ENCODE measurements at regions not wholly inside any gene's neighbourhood (a gene's known extent, or its start where the extent isn't known, plus 50 kb on each side); places are given as distances from the start of the nearest gene placed in this dataset.

DNA sequence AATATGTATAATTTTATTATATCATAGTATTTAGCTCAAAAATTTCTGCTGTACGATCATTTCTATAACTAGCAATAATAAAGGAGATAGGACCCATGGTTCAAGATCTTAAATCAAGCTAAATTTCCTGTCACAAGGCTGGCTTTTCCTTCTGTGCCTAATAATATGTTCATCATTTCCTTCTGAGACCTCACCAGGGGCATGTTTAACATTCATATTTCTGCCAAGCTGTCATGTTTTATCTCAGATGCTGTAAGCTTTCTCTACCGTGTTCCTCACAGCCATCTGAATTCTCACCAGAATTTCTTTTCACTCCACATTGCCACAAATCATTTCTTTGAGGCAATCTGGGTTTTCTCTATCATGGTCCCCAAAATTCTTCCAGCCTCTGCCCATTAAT, 482.3 kb upstream of the SGCG start:
- no peak overlapping the region for H3K4me3 ChIP-seq (ENCODE audit: low read length)
- H3K27me3 ChIP-seq (ENCODE audit: insufficient read depth, low read length), result no peaks in the 10 kb centered on the region
- H3K9me3 ChIP-seq (ENCODE audit: low read length), result no peaks in the 10 kb centered on the region
- no peaks in the 10 kb centered on the region for H3K36me3 ChIP-seq (ENCODE audit: insufficient read depth, low read length)
- no peaks in the 10 kb centered on the region for H3K4me1 ChIP-seq (ENCODE audit: insufficient read depth, low read length)
- H2AFZ ChIP-seq (ENCODE audit: low read depth, low read length), result no peak overlapping the region

DNA sequence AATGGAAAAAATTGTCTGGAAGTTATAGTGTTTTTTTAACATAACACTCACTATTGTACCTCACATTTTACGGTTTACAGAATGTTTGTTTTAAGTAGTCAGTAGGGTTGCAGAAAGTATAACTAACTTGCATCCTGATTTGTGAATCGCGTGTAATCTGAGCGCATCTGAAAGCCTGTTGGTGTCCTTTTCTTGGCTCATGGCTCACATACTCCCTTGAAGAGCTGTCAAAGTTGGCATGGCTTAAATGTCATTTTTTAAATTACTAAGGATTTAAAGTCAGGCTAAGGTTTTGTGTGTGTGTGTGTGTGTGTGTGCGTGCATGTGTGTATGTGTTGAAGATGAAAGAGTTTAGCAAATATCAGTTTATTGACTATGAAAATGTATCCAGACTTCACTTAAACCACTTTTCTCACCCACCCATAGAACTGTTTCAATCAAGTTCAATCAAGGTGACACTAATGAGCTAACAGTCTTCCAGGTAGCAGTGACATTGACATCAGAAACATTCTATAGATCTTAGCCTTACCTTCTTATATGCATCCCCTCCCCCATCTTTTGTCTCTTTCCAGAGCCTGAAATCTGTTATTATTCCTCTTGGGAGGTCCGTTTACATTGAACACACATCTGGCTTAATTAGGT, 480.4 kb upstream of the SGCG start:
- no peak overlapping the region for H3K4me3 ChIP-seq (ENCODE audit: low read length)
- H3K9me3 ChIP-seq (ENCODE audit: low read length), result no peaks in the 10 kb centered on the region
- H3K36me3 ChIP-seq (ENCODE audit: insufficient read depth, low read length), result no peaks in the 10 kb centered on the region
- H3K27me3 ChIP-seq (ENCODE audit: insufficient read depth, low read length), result no peaks in the 10 kb centered on the region
- no peak overlapping the region for H2AFZ ChIP-seq (ENCODE audit: low read depth, low read length)
- no peaks in the 10 kb centered on the region for H3K4me1 ChIP-seq (ENCODE audit: insufficient read depth, low read length)

DNA sequence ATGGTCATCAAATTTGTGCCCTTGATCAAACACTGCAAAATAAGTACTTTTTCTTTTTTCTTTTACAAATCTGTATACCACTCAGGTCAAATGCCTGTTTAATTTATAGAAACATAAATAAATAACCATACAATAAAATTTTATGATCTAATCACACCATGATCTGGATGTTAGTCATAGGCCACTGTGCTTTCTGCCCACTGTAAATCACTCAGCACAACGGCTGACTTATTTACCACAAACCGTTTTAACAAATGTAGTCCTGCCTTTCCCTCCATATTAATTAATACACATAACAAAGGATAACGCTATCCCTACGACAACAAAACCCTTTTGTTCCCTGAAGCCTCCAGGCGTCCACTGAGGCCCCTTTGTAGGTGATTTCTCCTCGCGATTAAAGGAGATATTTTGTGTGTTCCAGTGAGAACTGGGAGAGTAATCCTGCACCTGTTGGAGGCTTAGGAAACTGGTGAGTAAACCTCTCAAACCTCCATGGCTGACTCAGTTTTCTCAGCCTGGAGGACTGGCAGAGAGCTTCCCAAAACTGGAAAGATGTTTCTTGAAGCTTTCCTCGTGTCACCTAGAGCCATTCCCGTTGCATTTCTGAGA, 477.1 kb upstream of the SGCG start:
- Histone ChIP-seq H3K4me3 (ENCODE audit: low read length) (no peak overlapping the region), H3K9me3 (ENCODE audit: low read length) (no peaks in the 10 kb centered on the region), H3K27me3 (ENCODE audit: insufficient read depth, low read length) (no peaks in the 10 kb centered on the region), H2AFZ (ENCODE audit: low read depth, low read length) (no peak overlapping the region), H3K4me1 (ENCODE audit: insufficient read depth, low read length) (no peaks in the 10 kb centered on the region), H3K36me3 (ENCODE audit: insufficient read depth, low read length) (no peaks in the 10 kb centered on the region)

DNA sequence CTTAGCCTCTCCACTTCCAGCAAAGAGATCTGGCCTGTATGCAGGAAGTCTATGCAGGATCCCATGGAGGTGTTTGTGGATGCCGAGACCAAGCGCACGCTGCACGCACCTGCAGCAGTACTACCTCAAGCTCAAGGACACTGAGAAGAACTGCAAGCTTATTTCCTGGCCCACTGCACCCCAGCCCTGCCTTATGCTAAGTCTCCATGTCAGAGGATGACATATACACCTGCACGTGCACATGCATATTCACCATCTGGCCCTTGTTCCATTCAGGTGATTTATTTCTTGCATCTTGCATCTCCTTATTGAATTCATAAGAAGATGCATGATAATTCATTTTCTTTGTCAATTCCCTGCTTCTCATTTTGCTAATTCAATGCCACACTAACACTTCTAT, 472.8 kb upstream of the SGCG start:
- Histone ChIP-seq H3K27me3 (ENCODE audit: insufficient read depth, low read length) (no peaks in the 10 kb centered on the region), H3K4me3 (ENCODE audit: low read length) (no peak overlapping the region), H3K9me3 (ENCODE audit: low read length) (no peaks in the 10 kb centered on the region), H3K4me1 (ENCODE audit: insufficient read depth, low read length) (no peaks in the 10 kb centered on the region), H2AFZ (ENCODE audit: low read depth, low read length) (no peak overlapping the region), H3K36me3 (ENCODE audit: insufficient read depth, low read length) (no peaks in the 10 kb centered on the region)

DNA sequence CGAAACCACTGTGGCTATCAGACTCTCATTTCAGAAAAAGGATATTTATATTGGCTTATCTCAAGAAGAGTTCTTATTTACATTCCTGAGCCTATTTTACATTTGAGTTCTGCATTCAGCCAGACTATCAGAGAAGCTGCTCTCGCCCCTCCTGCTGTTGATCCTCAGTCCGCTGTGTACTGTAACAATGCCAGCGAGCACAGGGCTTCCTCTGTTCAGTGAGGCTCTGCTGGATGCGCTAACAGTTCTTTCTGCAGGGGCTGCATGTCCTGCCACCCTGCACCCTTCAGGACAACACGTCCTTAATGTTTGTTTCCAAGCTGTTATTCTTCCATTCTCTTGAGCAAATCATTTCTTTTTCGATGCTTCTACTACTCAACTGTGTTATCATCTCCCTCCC, 463.7 kb upstream of the SGCG start:
- peaks cover 7% of the 10 kb centered on the region for H3K4me1 ChIP-seq (ENCODE audit: insufficient read depth, low read length)
- no peaks in the 10 kb centered on the region for H3K36me3 ChIP-seq (ENCODE audit: insufficient read depth, low read length)
- no peaks in the 10 kb centered on the region for H3K27me3 ChIP-seq (ENCODE audit: insufficient read depth, low read length)
- no peaks in the 10 kb centered on the region for H3K9me3 ChIP-seq (ENCODE audit: low read length)
- H2AFZ ChIP-seq (ENCODE audit: low read depth, low read length), result no peak overlapping the region
- H3K4me3 ChIP-seq (ENCODE audit: low read length), result no peak overlapping the region

DNA sequence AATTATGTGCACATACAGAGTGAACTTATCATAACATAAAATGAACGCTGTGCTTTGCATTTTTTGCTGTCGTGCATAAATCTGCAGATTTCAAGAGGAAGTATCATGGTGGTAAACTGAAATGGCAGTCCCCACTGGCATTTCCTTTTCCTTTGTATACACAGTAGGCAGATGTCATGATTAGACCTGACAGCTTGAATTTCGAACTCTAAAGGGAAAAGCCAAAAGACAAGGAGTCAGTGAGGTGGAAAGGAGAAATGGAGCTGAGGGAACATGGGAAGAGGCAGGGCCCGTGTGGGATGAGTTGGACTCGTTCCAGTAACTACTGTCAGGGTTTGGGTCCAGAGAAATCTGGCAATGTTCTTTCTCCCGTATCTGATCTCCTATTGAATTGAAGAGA, 454.1 kb upstream of the SGCG start:
- Histone ChIP-seq H3K4me3 (ENCODE audit: low read length) (no peak overlapping the region), H3K36me3 (ENCODE audit: insufficient read depth, low read length) (no peaks in the 10 kb centered on the region), H3K9me3 (ENCODE audit: low read length) (no peaks in the 10 kb centered on the region), H3K4me1 (ENCODE audit: insufficient read depth, low read length) (no peaks in the 10 kb centered on the region), H2AFZ (ENCODE audit: low read depth, low read length) (peak overlapping the region; percentile 76), H3K27me3 (ENCODE audit: insufficient read depth, low read length) (no peaks in the 10 kb centered on the region)

DNA sequence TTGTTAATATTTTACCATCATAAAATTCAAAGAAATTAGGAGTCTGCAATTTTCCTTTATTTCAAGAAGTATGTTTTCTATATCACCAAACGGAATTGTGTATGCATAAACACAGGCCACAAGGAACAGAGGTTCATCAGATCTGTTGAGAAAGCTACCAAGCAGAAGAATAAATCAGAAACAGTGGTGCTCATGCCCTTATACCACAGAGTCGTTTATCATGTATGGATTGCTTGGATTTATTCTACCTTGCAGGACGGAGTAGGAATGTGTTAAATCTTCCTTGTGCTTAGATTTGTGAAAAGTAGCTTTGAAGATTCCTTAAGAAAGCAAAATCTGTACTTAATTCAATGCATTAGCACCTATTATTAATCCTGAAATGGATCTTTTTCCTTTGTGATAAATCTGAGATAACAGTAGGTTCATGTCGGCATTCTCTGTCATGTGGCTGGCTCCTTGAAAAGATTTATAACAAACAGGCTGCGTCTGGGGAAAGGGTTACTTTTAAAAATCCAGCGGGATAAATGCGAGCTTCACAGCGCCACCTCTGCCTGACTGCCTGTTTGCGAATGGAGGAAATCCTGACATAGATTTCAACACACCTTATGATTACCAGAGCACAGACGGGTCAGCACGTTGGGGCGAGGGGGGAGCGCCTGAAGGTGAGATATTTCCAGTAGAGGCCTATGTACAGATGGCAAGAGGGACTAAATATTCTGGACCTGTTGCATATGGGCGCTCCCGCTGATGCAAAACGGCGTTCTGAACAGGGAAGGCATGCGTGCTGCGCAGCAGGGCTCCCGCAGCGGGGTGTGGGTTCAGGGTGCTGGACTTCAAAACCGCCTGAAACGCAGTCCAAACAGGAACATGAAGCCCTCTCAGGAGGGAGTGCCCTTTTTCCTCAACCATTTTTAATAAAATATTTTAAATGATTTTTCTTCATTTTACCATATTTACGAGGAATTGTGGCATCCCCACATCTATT, 445.5 kb upstream of the SGCG start:
- Histone ChIP-seq H3K36me3 (ENCODE audit: insufficient read depth, low read length) (no peaks in the 10 kb centered on the region), H3K4me3 (ENCODE audit: low read length) (no peak overlapping the region), H3K27me3 (ENCODE audit: insufficient read depth, low read length) (no peaks in the 10 kb centered on the region)

DNA sequence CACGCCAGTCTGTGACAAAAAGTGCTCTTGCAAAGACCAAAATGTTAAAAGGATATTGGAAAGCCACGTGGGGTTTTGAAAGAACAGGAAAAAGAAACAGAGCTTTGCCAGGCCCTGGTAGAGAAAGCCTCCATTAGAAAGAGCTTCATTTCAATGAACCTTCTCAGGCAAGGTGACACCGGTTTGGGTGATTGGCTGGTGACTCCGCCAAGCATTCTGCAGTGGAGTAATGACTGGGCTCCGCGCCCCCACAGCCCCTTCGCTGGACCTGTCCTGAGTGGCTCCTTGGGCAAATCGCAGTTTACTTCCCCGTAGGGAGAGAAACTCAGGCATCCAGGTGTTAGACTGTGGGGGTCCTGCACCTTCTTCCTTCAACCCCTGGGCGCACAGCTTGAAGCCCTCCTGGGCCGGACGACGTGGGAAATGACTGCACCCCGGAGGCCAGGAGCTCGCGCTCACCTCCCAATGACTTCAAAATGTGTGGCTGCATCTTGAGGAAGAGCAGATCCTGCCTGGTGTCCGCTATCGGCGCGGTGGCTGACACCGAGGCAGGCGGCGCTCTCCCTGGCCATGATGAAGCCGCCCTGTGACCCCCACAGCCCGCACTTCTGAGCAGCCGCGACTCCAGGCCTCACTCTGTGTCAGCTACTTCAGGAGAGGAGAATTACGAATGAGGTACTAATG, 444.6 kb upstream of the SGCG start:
- Histone ChIP-seq H3K9me3 (ENCODE audit: low read length) (no peaks in the 10 kb centered on the region), H3K27me3 (ENCODE audit: insufficient read depth, low read length) (no peaks in the 10 kb centered on the region), H3K4me3 (ENCODE audit: low read length) (no peak overlapping the region), H3K4me1 (ENCODE audit: insufficient read depth, low read length) (no peaks in the 10 kb centered on the region), H2AFZ (ENCODE audit: low read depth, low read length) (no peak overlapping the region), H3K36me3 (ENCODE audit: insufficient read depth, low read length) (no peaks in the 10 kb centered on the region)

More for the DNA sequence above, 445.5 kb upstream of the SGCG start:
- H3K4me1 ChIP-seq (ENCODE audit: insufficient read depth, low read length), result no peaks in the 10 kb centered on the region
- no peak overlapping the region for H2AFZ ChIP-seq (ENCODE audit: low read depth, low read length)
- H3K9me3 ChIP-seq (ENCODE audit: low read length), result no peaks in the 10 kb centered on the region

DNA sequence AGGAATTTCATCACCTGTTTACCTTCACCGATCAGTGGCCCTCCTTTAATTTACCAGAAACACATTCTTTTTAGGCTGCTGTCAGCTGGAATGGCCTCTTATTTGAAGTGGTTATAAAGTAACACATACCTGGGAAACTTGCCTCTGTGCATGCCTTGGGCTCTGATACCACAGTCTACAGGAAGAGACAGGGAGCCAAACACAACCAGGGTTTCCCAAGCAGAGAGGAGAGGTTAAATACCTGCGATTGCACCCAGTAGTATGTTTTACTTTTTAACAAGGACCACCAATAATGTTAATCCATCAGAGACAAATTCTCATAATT, 444.0 kb upstream of the SGCG start:
- Histone ChIP-seq H3K27me3 (ENCODE audit: insufficient read depth, low read length) (no peaks in the 10 kb centered on the region), H2AFZ (ENCODE audit: low read depth, low read length) (no peak overlapping the region), H3K4me3 (ENCODE audit: low read length) (no peak overlapping the region), H3K36me3 (ENCODE audit: insufficient read depth, low read length) (no peaks in the 10 kb centered on the region), H3K9me3 (ENCODE audit: low read length) (no peaks in the 10 kb centered on the region), H3K4me1 (ENCODE audit: insufficient read depth, low read length) (no peaks in the 10 kb centered on the region)

DNA sequence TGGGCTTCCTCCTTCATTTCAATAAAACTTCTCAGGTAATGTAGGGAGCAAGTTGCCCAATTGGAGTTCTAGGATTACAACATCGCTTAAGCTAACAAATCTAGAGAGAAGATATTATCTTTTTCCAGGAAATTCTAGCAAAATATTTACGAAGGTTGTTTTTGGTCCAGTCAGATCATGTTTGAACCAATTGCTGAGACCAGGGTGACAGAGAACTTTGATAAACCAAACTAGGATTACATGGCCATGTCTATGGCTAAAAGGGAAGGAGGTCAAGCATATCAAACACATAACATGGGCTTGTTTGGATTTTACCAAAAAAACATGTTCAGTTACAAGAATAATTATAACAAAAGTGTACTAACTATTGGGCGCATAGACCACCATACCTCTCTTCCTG, 442.4 kb upstream of the SGCG start:
- H3K4me1 ChIP-seq (ENCODE audit: insufficient read depth, low read length), result no peaks in the 10 kb centered on the region
- no peak overlapping the region for H2AFZ ChIP-seq (ENCODE audit: low read depth, low read length)
- H3K9me3 ChIP-seq (ENCODE audit: low read length), result no peaks in the 10 kb centered on the region
- H3K36me3 ChIP-seq (ENCODE audit: insufficient read depth, low read length), result no peaks in the 10 kb centered on the region
- no peak overlapping the region for H3K4me3 ChIP-seq (ENCODE audit: low read length)
- H3K27me3 ChIP-seq (ENCODE audit: insufficient read depth, low read length), result no peaks in the 10 kb centered on the region

DNA sequence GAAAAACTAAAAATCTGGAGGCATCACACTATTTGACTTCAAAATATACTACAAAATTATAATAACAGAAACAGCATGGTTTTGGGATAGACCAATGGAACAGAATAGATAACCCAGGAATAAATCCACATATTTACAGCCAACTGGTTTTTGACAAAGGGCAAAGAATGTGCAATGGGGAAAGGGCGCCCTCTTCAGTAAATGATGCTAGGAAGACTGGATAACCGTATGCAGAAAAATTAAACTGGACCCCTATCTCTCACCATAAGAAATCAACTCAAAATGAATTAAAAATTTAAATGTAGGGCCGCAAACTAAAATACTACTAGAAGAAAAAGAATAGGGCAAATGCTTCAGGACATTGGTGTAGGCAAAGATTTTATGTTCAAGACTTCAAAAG, 440.5 kb upstream of the SGCG start:
- Histone ChIP-seq H3K36me3 (ENCODE audit: insufficient read depth, low read length) (no peaks in the 10 kb centered on the region), H2AFZ (ENCODE audit: low read depth, low read length) (no peak overlapping the region), H3K27me3 (ENCODE audit: insufficient read depth, low read length) (no peaks in the 10 kb centered on the region), H3K4me1 (ENCODE audit: insufficient read depth, low read length) (no peaks in the 10 kb centered on the region), H3K4me3 (ENCODE audit: low read length) (no peak overlapping the region), H3K9me3 (ENCODE audit: low read length) (no peaks in the 10 kb centered on the region)

DNA sequence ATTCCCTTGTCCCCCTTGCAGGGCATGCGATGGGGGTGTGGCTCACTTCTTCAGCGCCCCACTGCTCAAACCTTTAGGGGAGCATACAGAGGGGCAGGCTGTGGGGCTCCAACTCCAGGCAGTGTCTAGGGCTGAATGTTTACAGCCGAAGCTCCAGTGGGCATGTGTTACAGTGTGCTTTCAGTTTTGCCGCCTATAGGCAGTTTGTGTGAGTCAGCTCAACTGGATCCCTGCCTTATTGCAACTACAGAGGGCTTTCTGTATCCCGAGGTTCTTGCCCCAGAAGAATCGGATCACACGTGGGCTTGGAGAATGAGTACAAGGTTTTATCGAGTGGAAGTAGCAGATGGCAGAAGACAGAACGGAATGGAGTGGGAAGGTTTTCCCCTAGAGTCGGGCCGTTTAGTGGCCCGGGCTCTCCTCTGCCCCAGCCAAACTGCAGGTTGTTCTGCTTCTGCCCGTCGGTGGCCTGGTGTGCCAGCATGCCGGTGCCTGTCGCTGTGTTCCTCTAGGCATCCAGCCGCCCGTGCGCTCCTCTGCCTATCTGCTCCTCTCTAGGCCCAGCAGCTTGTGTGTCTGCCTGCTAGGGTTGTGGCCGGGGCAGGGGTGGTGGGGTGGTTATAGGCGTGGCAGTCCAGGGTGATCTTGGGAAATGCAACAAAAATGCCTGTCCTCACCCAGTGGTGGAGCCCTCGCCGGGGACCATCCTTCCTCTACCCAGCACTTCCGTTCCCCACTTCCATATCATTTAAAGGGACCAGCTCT, 435.9 kb upstream of the SGCG start:
- Histone ChIP-seq H3K9me3 (ENCODE audit: low read length) (no peaks in the 10 kb centered on the region), H3K36me3 (ENCODE audit: insufficient read depth, low read length) (no peaks in the 10 kb centered on the region), H3K4me3 (ENCODE audit: low read length) (no peak overlapping the region), H2AFZ (ENCODE audit: low read depth, low read length) (no peak overlapping the region), H3K27me3 (ENCODE audit: insufficient read depth, low read length) (no peaks in the 10 kb centered on the region), H3K4me1 (ENCODE audit: insufficient read depth, low read length) (no peaks in the 10 kb centered on the region)

Measured in neuron (in vitro differentiated cells).